ACC112 (cell line): ENCODE measurements at regions not wholly inside any gene's neighbourhood (a gene's known extent, or its start where the extent isn't known, plus 50 kb on each side); places are given as distances from the start of the nearest gene placed in this dataset.

Experiments
- H2AFZ ChIP-seq: fragments of 200-600 bp; sonication (generic); one replicate; pipeline ENCODE4 v1.6.0; 2017; ENCODE audit warnings: antibody characterized with exemption, low read length; ENCODE audit not compliant: unreplicated experiment
- H3K27ac ChIP-seq: fragments of 200-600 bp; sonication (generic); 2 replicates; pipeline ENCODE4 v1.5.1; 2014; ENCODE audit warnings: low read depth, mild to moderate bottlenecking, antibody characterized with exemption, low read length, moderate library complexity
- H3K27me3 ChIP-seq: fragments of 200-600 bp; sonication (generic); 2 replicates; pipeline ENCODE4 v1.6.1; 2014; ENCODE audit warnings: mild to moderate bottlenecking, antibody characterized with exemption, low read length, moderate library complexity, mixed read lengths; ENCODE audit not compliant: insufficient read depth
- H3K36me3 ChIP-seq: fragments of 200-600 bp; sonication (generic); 2 replicates; pipeline ENCODE4 v1.6.1; 2016; ENCODE audit warnings: mild to moderate bottlenecking, antibody characterized with exemption, low read length, moderate library complexity, mixed read lengths; ENCODE audit not compliant: insufficient read depth
- H3K4me1 ChIP-seq: fragments of 200-600 bp; sonication (generic); one replicate; pipeline ENCODE4 v1.6.1; 2016; ENCODE audit warnings: low read length, mixed read lengths; ENCODE audit not compliant: insufficient read depth, unreplicated experiment, control insufficient read depth
- H3K4me3 ChIP-seq: fragments of 200-600 bp; sonication (generic); 2 replicates; pipeline ENCODE4 v1.5.1; 2014; ENCODE audit warnings: mild to moderate bottlenecking, low read depth, low read length
- H3K79me2 ChIP-seq: fragments of 200-600 bp; sonication (generic); one replicate; pipeline ENCODE4 v1.6.0; 2016; ENCODE audit warnings: low read length; ENCODE audit not compliant: control insufficient read depth, unreplicated experiment, insufficient read depth

- Histone ChIP-seq H3K27me3 (no peaks in the 10 kb centered on the region), H3K4me3 (peak overlapping the region; percentile 63), H2AFZ (peak overlapping the region; percentile 79), H3K27ac (peak overlapping the region; percentile 82), H3K36me3 (no peaks in the 10 kb centered on the region), H3K4me1 (peaks cover 52% of the 10 kb centered on the region), H3K79me2 (peaks cover 3% of the 10 kb centered on the region)
Observed at GRCh38 chr4:55175779-55176231, 50.4 kb upstream of the KDR start.

- Histone ChIP-seq H2AFZ (peak overlapping the region; percentile 79), H3K4me1 (peaks cover 59% of the 10 kb centered on the region), H3K4me3 (peak overlapping the region; percentile 63), H3K79me2 (peaks cover 3% of the 10 kb centered on the region), H3K36me3 (no peaks in the 10 kb centered on the region), H3K27me3 (no peaks in the 10 kb centered on the region), H3K27ac (peak overlapping the region; percentile 82)
Observed at GRCh38 chr4:55176497-55176896, 51.1 kb upstream of the KDR start.

- no peak overlapping the region for H3K4me3 ChIP-seq
- no peaks in the 10 kb centered on the region for H3K27me3 ChIP-seq
- H3K4me1 ChIP-seq, result peaks cover 63% of the 10 kb centered on the region
- no peaks in the 10 kb centered on the region for H3K36me3 ChIP-seq
- H2AFZ ChIP-seq, result no peak overlapping the region
- no peak overlapping the region for H3K27ac ChIP-seq
- peaks cover 3% of the 10 kb centered on the region for H3K79me2 ChIP-seq
Observed at GRCh38 chr4:55177461-55177860, 52.1 kb upstream of the KDR start.

GRCh38 chr4:55178226-55179005 is 53.0 kb upstream of the KDR start:
- H3K4me1 ChIP-seq, result peaks cover 61% of the 10 kb centered on the region
- H3K27me3 ChIP-seq, result no peaks in the 10 kb centered on the region
- H3K36me3 ChIP-seq, result no peaks in the 10 kb centered on the region
- peaks cover 3% of the 10 kb centered on the region for H3K79me2 ChIP-seq
- H3K27ac ChIP-seq, result no peak overlapping the region
- H3K4me3 ChIP-seq, result no peak overlapping the region
- no peak overlapping the region for H2AFZ ChIP-seq

GRCh38 chr4:55181010-55182005 is 55.9 kb upstream of the KDR start:
- Histone ChIP-seq H3K4me3 (no peak overlapping the region), H3K79me2 (peaks cover under 1% of the 10 kb centered on the region), H3K4me1 (peaks cover 58% of the 10 kb centered on the region), H2AFZ (no peak overlapping the region), H3K27me3 (no peaks in the 10 kb centered on the region), H3K36me3 (no peaks in the 10 kb centered on the region), H3K27ac (no peak overlapping the region; the same call in 1 of the 2 replicates)

- H3K27ac ChIP-seq, result peak overlapping the region; percentile 82
Observed at GRCh38 chr4:55183926-55184599, 58.7 kb upstream of the KDR start.

GRCh38 chr4:55184600-55185523 is 59.5 kb upstream of the KDR start:
- Histone ChIP-seq H3K36me3 (no peaks in the 10 kb centered on the region), H3K4me1 (peaks cover 51% of the 10 kb centered on the region), H3K4me3 (peak overlapping the region; percentile 28; the same call in 1 of the 2 replicates), H2AFZ (peak overlapping the region; percentile 27), H3K79me2 (no peaks in the 10 kb centered on the region), H3K27ac (peak overlapping the region; percentile 82), H3K27me3 (no peaks in the 10 kb centered on the region)

More at GRCh38 chr4:55183926-55184599, 58.7 kb upstream of the KDR start:
- peak overlapping the region; percentile 28; the same call in 1 of the 2 replicates for H3K4me3 ChIP-seq
- peak overlapping the region; percentile 27 for H2AFZ ChIP-seq
- no peaks in the 10 kb centered on the region for H3K36me3 ChIP-seq
- no peaks in the 10 kb centered on the region for H3K27me3 ChIP-seq
- no peaks in the 10 kb centered on the region for H3K79me2 ChIP-seq
- peaks cover 51% of the 10 kb centered on the region for H3K4me1 ChIP-seq

- Histone ChIP-seq H3K27me3 (no peaks in the 10 kb centered on the region), H3K79me2 (no peaks in the 10 kb centered on the region), H3K36me3 (no peaks in the 10 kb centered on the region), H3K4me3 (no peak overlapping the region), H2AFZ (no peak overlapping the region), H3K4me1 (peaks cover 47% of the 10 kb centered on the region), H3K27ac (no peak overlapping the region)
Observed at GRCh38 chr4:55186123-55186522, 60.7 kb upstream of the KDR start.

GRCh38 chr4:55186700-55187099 is 61.3 kb upstream of the KDR start:
- no peaks in the 10 kb centered on the region for H3K79me2 ChIP-seq
- H3K27ac ChIP-seq, result no peak overlapping the region
- no peak overlapping the region for H3K4me3 ChIP-seq
- H3K36me3 ChIP-seq, result no peaks in the 10 kb centered on the region
- H3K27me3 ChIP-seq, result no peaks in the 10 kb centered on the region
- no peak overlapping the region for H2AFZ ChIP-seq
- H3K4me1 ChIP-seq, result peaks cover 41% of the 10 kb centered on the region
